Vagina (tissue), 2 donors: ENCODE measurements at regions not wholly inside any gene's neighbourhood (a gene's known extent, or its start where the extent isn't known, plus 50 kb on each side); places are given as distances from the start of the nearest gene placed in this dataset.

Source experiments
- DNase-seq, 2 donors: peaks; one replicate each; pipeline ENCODE4 v3.0.0-alpha.2; 2017; ENCODE audit errors: extremely low spot score in 2 of 2
- H3K27ac ChIP-seq: fragments of 200-600 bp; sonication (generic); one replicate; pipeline ENCODE4 v1.5.1; 2019
- H3K27me3 ChIP-seq: fragments of 200-600 bp; sonication (generic); one replicate; pipeline ENCODE4 v1.5.1; 2019
- H3K36me3 ChIP-seq, 2 donors: fragments of 200-600 bp; sonication (generic); one replicate each; pipeline ENCODE4 v1.5.1; 2017 to 2019
- H3K4me1 ChIP-seq: fragments of 200-600 bp; sonication (generic); one replicate; pipeline ENCODE4 v1.5.1; 2019
- H3K4me3 ChIP-seq, 2 donors: fragments of 200-600 bp; sonication (generic); 1 replicate in 1 of 2; 2 replicates in 1 of 2; pipeline ENCODE4 v1.5.1; 2016 to 2019
- H3K9me3 ChIP-seq: fragments of 200-600 bp; sonication (generic); one replicate; pipeline ENCODE4 v1.5.1; 2019
- POLR2A ChIP-seq, 2 donors: fragments of 450-650 bp; IDR thresholded peaks; one replicate each; pipeline ENCODE4 v1.6.1; 2017; ENCODE audit warnings: antibody characterized with exemption in 2 of 2, mild to moderate bottlenecking in 2 of 2, moderate library complexity in 2 of 2
- POLR2AphosphoS5 ChIP-seq, 2 donors: sonication (generic); formaldehyde crosslinking; IDR thresholded peaks; one replicate each; pipeline ENCODE4 v1.9.0; 2017; ENCODE audit warnings: antibody characterized with exemption in 2 of 2, mild to moderate bottlenecking in 2 of 2, low read depth in 1 of 2; ENCODE audit not compliant: insufficient read depth in 1 of 2
- intact Hi-C: fragments of 100-400 bp; cut with DNase I; formaldehyde crosslinking; loops from one replicate; pipeline ENCODE4 v1.15.1; 2023
- TF ChIP-seq, protein P1 (sequence below), 3 experiments: fragments of 450-650 bp in 2 of 3; fragments of 200-600 bp in 1 of 3; sonication (generic) in 1 of 3; IDR thresholded peaks; one replicate each; pipeline ENCODE4 v1.5.1; 2017 to 2019; ENCODE audit warnings: antibody characterized with exemption in 3 of 3, mild to moderate bottlenecking in 2 of 3, moderate library complexity in 2 of 3

DNA sequence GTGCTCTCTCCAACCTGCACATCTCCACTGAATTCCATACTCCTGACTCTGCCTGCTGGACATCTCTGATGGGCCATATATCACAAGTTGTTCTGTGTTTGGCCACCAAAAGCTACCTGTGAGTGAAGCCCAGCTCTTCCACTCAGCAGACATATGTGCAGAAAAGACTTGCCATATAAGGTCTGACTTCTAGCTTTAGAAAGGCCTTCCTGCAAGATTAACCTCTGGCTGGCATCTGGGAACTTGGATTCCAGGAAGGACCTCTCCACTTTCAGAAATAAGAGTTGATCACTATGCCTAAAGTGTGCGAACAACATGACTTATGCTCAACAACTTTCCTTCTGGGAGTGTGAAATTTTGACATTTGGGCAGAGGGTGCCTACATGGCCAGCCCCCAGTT is 113.7 kb downstream of the TNFAIP3 start:
- Histone ChIP-seq H3K27me3 (no peaks in the 10 kb centered on the region), H3K36me3 (no peaks in the 10 kb centered on the region), H3K4me3 (no peak overlapping the region), H3K27ac (no peak overlapping the region), H3K9me3 (no peaks in the 10 kb centered on the region), H3K4me1 (peaks cover 7% of the 10 kb centered on the region)
- no peak for TF ChIP-seq POLR2A (IDR thresholded peaks at IDR 0.05)
- TF ChIP-seq, protein P1, sequence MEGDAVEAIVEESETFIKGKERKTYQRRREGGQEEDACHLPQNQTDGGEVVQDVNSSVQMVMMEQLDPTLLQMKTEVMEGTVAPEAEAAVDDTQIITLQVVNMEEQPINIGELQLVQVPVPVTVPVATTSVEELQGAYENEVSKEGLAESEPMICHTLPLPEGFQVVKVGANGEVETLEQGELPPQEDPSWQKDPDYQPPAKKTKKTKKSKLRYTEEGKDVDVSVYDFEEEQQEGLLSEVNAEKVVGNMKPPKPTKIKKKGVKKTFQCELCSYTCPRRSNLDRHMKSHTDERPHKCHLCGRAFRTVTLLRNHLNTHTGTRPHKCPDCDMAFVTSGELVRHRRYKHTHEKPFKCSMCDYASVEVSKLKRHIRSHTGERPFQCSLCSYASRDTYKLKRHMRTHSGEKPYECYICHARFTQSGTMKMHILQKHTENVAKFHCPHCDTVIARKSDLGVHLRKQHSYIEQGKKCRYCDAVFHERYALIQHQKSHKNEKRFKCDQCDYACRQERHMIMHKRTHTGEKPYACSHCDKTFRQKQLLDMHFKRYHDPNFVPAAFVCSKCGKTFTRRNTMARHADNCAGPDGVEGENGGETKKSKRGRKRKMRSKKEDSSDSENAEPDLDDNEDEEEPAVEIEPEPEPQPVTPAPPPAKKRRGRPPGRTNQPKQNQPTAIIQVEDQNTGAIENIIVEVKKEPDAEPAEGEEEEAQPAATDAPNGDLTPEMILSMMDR (IDR thresholded peaks at IDR 0.05): no peak
- no peak for TF ChIP-seq POLR2AphosphoS5 (IDR thresholded peaks at IDR 0.05; ENCODE audit: insufficient read depth in 1 of 2, low read depth in 1 of 2)
- intact Hi-C loops: no loop called here
- no peak for DNase-seq

DNA sequence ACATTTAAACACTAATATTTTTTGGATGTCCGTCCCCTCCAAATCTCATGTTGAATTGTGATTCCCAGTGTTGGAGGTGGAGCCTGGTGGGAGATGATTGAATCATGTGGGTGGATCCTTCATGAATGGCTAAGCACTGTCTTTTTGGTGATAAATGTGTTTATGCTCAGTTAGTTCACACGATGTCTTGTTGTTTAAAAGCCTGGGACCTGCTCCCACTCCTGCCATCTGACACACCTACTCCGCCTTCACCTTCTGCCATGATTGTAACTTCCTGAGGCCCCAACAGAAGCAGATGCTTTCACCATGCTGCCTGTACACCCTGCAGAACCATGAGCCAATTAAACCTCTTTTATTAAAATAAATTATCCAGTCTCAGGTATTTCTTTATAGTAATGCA is 114.7 kb downstream of the TNFAIP3 start:
- Histone ChIP-seq H3K4me1 (peaks cover 7% of the 10 kb centered on the region), H3K9me3 (no peaks in the 10 kb centered on the region), H3K27ac (no peak overlapping the region), H3K27me3 (no peaks in the 10 kb centered on the region), H3K36me3 (no peaks in the 10 kb centered on the region), H3K4me3 (no peak overlapping the region)
- intact Hi-C loops: no loop called here
- TF ChIP-seq, protein P1 (IDR thresholded peaks at IDR 0.05): no peak
- no peak for TF ChIP-seq POLR2AphosphoS5 (IDR thresholded peaks at IDR 0.05; ENCODE audit: insufficient read depth in 1 of 2, low read depth in 1 of 2)
- TF ChIP-seq POLR2A (IDR thresholded peaks at IDR 0.05): no peak
- DNase-seq: no peak

DNA sequence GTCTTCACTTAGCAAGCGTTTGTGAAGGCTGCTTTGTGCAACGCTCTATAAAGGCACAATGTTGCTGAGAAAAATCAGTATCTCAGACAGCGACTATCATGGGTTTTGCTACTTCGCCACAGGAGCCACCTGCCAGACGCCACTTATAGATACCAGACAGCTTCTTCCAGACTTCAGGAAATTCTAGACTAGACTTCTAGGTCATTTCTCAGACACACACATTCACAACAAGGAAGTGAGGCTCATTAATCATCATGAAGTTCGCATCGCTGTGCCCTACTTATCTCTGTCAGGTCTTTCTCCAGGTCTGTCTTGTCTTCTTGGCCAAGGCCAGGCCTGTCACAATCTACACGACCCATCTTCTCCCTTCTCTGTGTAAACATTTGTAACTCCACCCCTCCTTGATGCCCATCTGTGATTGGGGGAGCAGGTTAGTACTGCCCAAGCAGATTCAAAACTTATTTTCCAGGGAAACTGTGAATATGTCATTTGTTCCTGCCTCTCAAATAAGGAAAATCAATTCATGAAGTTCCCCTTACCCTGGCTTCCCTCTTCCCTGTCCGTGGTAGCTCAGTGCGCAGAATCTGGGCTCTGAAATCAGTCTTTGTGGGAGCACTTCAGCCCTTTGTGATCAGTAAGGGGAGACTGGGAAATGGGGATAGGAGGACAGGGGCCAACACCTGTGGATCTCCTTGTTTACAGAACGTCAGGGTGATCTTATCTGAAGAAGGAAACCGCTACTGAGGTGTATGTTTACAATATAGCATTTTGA is 115.5 kb downstream of the TNFAIP3 start:
- Histone ChIP-seq H3K36me3 (no peaks in the 10 kb centered on the region), H3K27ac (no peak overlapping the region), H3K4me1 (peaks cover 7% of the 10 kb centered on the region), H3K4me3 (no peak overlapping the region), H3K27me3 (no peaks in the 10 kb centered on the region), H3K9me3 (no peaks in the 10 kb centered on the region)
- DNase-seq: no peak
- TF ChIP-seq, protein P1 (IDR thresholded peaks at IDR 0.05): no peak
- TF ChIP-seq POLR2A (IDR thresholded peaks at IDR 0.05): no peak
- no peak for TF ChIP-seq POLR2AphosphoS5 (IDR thresholded peaks at IDR 0.05; ENCODE audit: insufficient read depth in 1 of 2, low read depth in 1 of 2)
- intact Hi-C loops: no loop called here

DNA sequence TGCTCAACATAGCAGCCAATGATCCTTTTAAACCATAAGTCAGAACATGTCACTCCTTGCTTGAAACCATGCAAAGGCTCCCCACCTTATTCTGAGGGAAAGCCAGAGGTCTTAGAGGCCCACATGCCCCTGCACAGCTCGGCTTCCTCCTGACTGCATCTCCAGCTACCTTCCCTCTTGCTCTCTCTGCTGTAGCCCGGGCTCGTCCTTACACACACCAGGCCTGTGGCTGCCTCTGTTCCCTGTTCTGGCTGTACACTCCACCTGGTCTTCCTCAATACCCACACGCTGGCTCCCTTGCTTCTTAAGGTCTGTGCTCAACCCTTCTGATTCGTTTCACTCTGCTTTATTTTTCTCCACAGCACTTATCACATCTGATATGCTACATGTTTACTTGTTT is 116.2 kb downstream of the TNFAIP3 start:
- Histone ChIP-seq H3K4me3 (no peak overlapping the region), H3K27ac (no peak overlapping the region), H3K27me3 (no peaks in the 10 kb centered on the region), H3K9me3 (no peaks in the 10 kb centered on the region), H3K4me1 (peaks cover 4% of the 10 kb centered on the region), H3K36me3 (no peaks in the 10 kb centered on the region)
- TF ChIP-seq, protein P1 (IDR thresholded peaks at IDR 0.05): no peak
- no peak for TF ChIP-seq POLR2A (IDR thresholded peaks at IDR 0.05)
- TF ChIP-seq POLR2AphosphoS5 (IDR thresholded peaks at IDR 0.05; ENCODE audit: insufficient read depth in 1 of 2, low read depth in 1 of 2): no peak
- DNase-seq: no peak
- intact Hi-C loops: no loop called here

DNA sequence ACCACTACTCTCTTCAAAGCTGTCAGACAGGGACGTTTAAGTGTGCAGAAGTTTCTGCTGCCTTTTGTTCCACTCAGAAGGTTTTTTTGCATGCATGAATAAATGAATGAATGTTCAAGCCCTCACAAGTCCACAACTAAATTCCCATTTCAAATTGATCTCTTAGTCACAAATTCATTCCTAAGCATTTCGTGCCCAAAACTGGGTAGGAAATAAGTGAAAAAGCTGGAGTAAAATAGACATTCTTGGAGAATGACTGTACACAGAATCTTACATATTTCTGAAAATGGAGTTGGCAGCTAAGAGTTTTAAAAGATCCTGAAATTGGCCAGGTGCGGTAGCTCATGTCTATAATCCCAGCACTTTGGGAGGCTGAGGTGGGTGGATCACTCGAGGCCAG is 117.6 kb downstream of the PERP start:
- DNase-seq: no peak
- Histone ChIP-seq H3K27me3 (no peaks in the 10 kb centered on the region), H3K4me3 (no peak overlapping the region), H3K9me3 (no peaks in the 10 kb centered on the region), H3K27ac (no peak overlapping the region), H3K36me3 (no peaks in the 10 kb centered on the region), H3K4me1 (no peaks in the 10 kb centered on the region)
- intact Hi-C loops: no loop called here
- TF ChIP-seq, protein P1 (IDR thresholded peaks at IDR 0.05): no peak
- TF ChIP-seq POLR2A (IDR thresholded peaks at IDR 0.05) (no peak), POLR2AphosphoS5 (IDR thresholded peaks at IDR 0.05; ENCODE audit: insufficient read depth in 1 of 2, low read depth in 1 of 2) (no peak)
